Endothelial cell of umbilical vein (primary cell): ENCODE measurements at regions not wholly inside any gene's neighbourhood (a gene's known extent, or its start where the extent isn't known, plus 50 kb on each side); places are given as distances from the start of the nearest gene placed in this dataset.

Experiments
- CTCF ChIP-seq, 2 donors: IDR thresholded peaks; 1 replicate in 1 of 2; 2 replicates in 1 of 2; pipeline ENCODE4 v1.5.1; 2011; ENCODE audit warnings: low read length in 2 of 2, mild to moderate bottlenecking in 2 of 2, moderate library complexity in 2 of 2, control low read depth in 1 of 2, inconsistent platforms in 1 of 2, low read depth in 1 of 2; ENCODE audit not compliant: insufficient read depth in 1 of 2; ENCODE audit errors: extremely low read depth in 1 of 2
- MYC ChIP-seq: IDR thresholded peaks from one replicate; pipeline ENCODE4 v1.6.1; 2011; ENCODE audit warnings: mild to moderate bottlenecking, low read depth, low read length
- POLR2A ChIP-seq: IDR thresholded peaks from 2 replicates; pipeline ENCODE4 v1.6.1; 2012; ENCODE audit warnings: low read depth, mild to moderate bottlenecking, control low read depth, low read length
- POLR2AphosphoS5 ChIP-seq: IDR thresholded peaks from 2 replicates; pipeline ENCODE4 v1.6.1; 2012; ENCODE audit warnings: low read depth, mild to moderate bottlenecking, control low read depth, low read length, moderate library complexity; ENCODE audit not compliant: insufficient read depth

GRCh38 chr6:135606392-135606791, 108.9 kb upstream of the AHI1 start:
- no peak for TF ChIP-seq CTCF (IDR thresholded peaks at IDR 0.05; ENCODE audit: extremely low read depth in 1 of 2, insufficient read depth in 1 of 2, low read depth in 1 of 2, low read length in 2 of 2)
- no peak for TF ChIP-seq MYC
- TF ChIP-seq POLR2AphosphoS5 = no peak
- TF ChIP-seq POLR2A = no peak
